HTR-8/SVneo (cell line): ENCODE measurements at regions not wholly inside any gene's neighbourhood (a gene's known extent, or its start where the extent isn't known, plus 50 kb on each side); places are given as distances from the start of the nearest gene placed in this dataset.

ENCODE experiments used
- DNase-seq: peaks from one replicate; pipeline ENCODE4 v3.0.0; 2011; ENCODE audit warnings: low spot score, mixed read lengths; ENCODE audit not compliant: insufficient read length
- FAIRE-seq: peaks from 2 replicates; lab custom pipeline; 2011; peaks lifted over from hg19 to GRCh38; lab: Jason Lieb, UNC

- no peak for FAIRE-seq
Observed at GRCh38 chr1:162972773-162973172, 96.4 kb upstream of the RGS4 start.

GRCh38 chr1:162970021-162970420 is 99.1 kb upstream of the RGS4 start:
- no peak for FAIRE-seq
- no peak for DNase-seq

More at GRCh38 chr1:162972773-162973172, 96.4 kb upstream of the RGS4 start:
- peak; percentile 5 for DNase-seq

GRCh38 chr1:162966613-162967012 is 102.5 kb upstream of the RGS4 start:
- FAIRE-seq (no peak), DNase-seq (no peak)

GRCh38 chr1:162964901-162965300 is 103.9 kb upstream of the CCDC190 start:
- DNase-seq (no peak), FAIRE-seq (no peak)

- FAIRE-seq (no peak), DNase-seq (no peak)
Observed at GRCh38 chr1:162956922-162957321, 95.9 kb upstream of the CCDC190 start.

- no peak for DNase-seq
- FAIRE-seq = no peak
Observed at GRCh38 chr1:162954824-162955223, 93.8 kb upstream of the CCDC190 start.

- DNase-seq = no peak
- FAIRE-seq = no peak
Observed at GRCh38 chr1:162952956-162953355, 92.0 kb upstream of the CCDC190 start.

- no peak for FAIRE-seq
- DNase-seq = no peak
Observed at GRCh38 chr1:162951553-162952315, 90.8 kb upstream of the CCDC190 start.

GRCh38 chr1:162950187-162950586 is 89.2 kb upstream of the CCDC190 start:
- FAIRE-seq (no peak), DNase-seq (no peak)

GRCh38 chr1:162946701-162947100 is 85.7 kb upstream of the CCDC190 start:
- FAIRE-seq (no peak), DNase-seq (no peak)

GRCh38 chr1:162944974-162945674 is 84.1 kb upstream of the CCDC190 start:
- DNase-seq (no peak), FAIRE-seq (no peak)

GRCh38 chr1:162943622-162944021 is 82.6 kb upstream of the CCDC190 start:
- no peak for DNase-seq
- no peak for FAIRE-seq

- FAIRE-seq (no peak), DNase-seq (no peak)
Observed at GRCh38 chr1:162942916-162943559, 82.1 kb upstream of the CCDC190 start.

- FAIRE-seq (no peak), DNase-seq (no peak)
Observed at GRCh38 chr1:162941024-162941423, 80.0 kb upstream of the CCDC190 start.

- DNase-seq (no peak), FAIRE-seq (no peak)
Observed at GRCh38 chr1:162939035-162939434, 78.1 kb upstream of the CCDC190 start.

GRCh38 chr1:162937716-162938395 is 76.9 kb upstream of the CCDC190 start:
- FAIRE-seq (no peak), DNase-seq (no peak)

GRCh38 chr1:162930976-162931560 is 70.1 kb upstream of the CCDC190 start:
- no peak for FAIRE-seq
- no peak for DNase-seq

GRCh38 chr1:162930532-162930931 is 69.6 kb upstream of the CCDC190 start:
- DNase-seq (no peak), FAIRE-seq (no peak)

- no peak for FAIRE-seq
- DNase-seq = no peak
Observed at GRCh38 chr1:162929177-162929576, 68.2 kb upstream of the CCDC190 start.

- FAIRE-seq (no peak), DNase-seq (no peak)
Observed at GRCh38 chr1:162928141-162928540, 67.2 kb upstream of the CCDC190 start.
